Right renal pelvis (tissue), 4 donors: ENCODE measurements at regions not wholly inside any gene's neighbourhood (a gene's known extent, or its start where the extent isn't known, plus 50 kb on each side); places are given as distances from the start of the nearest gene placed in this dataset.
"Not testable (repeated sequence)": the region's sequence is repeated elsewhere in the genome, so short reads cannot be mapped to it uniquely, and the experiment has no call there.

Experiments
- DNase-seq, 4 donors: peaks; one replicate each; pipeline ENCODE4 v3.0.0-alpha.2; 2013; ENCODE audit warnings: low read depth in 4 of 4, low spot score in 3 of 4, missing footprints in 1 of 4

DNA sequence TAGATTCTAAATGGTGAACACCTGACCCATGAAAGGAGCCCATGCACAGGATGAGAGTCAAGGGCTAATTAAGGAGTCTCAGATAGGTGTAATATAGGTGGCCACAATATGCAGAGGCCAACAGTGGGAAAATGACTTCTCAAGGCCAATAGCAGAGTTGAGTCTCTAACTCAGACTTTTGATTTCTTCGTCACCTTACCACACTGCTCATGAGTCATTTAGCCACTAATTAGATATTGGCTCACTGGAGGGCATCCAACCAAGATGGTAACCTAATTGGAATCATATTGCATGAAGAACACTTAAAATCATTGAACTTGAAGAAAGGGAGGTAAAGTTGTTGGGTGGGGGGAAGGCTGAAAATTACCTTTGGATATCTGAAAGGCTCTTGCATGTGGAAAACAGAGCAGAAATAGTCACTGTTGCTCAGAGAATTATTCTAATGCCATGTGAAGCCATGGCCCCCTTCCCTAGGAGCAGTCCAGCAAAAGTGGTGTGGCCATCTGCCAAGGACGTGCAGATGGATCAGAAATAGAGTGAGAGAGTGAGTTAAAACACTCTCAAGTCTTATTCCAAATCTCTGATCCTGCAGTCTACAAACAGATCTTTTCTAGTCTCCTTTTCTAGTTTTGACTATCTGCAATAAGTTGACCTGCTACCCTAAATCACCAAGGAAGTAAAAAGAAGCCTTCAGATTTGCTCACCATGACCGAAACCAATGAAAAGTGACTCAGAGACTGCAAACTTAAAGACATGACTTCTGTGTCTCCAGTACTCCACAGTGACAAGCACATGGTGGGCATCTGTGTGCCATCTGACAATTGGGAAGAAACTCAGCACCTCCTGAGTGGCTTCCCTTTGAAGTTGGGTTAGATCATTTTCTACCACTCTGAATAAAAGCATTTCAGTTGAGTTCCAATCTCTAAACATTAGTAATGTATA lies 93.9 kb upstream of the C1QTNF7 start:
- DNase-seq: no peak

DNA sequence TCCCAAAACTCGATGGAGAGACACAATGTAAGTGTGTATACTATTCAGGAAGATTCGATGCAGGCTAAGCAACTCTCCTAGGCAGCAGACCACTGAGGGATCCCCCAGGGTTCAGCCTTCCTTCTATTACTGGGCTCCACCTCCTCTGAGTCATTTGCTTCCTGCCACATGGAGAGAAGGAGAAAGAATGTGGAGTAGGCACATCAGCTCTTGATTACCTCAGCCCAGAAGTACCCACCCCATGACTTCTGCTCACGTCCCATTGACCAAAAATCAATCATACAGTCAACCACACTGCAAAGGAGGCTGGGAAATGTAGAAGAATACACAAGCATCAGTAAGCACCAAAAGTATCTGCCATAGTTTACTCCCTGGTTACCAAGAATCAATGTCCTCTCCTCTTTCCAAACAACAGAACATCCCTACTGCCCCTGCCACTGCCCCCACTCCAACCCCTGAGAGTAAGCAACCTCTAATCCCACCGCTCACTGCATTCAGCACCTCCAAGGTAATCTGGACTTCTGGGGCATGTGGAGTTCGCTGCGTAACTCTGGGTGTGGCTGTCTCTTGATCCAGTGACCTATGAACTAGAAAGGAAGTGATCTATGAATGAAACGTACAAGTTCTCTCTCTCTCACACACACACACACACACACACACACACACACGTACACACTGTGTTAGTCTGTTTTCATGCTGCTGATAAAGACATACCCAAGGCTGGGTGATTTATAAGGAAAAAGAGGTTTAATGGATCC lies 91.2 kb upstream of the C1QTNF7 start:
- no peak for DNase-seq

- DNase-seq: not testable (repeated sequence)
Measured at GRCh38 chr4:15337168-15337657, 90.6 kb upstream of the C1QTNF7 start.

GRCh38 chr4:15339737-15340136 lies 88.1 kb upstream of the C1QTNF7 start:
- DNase-seq: no peak

DNA sequence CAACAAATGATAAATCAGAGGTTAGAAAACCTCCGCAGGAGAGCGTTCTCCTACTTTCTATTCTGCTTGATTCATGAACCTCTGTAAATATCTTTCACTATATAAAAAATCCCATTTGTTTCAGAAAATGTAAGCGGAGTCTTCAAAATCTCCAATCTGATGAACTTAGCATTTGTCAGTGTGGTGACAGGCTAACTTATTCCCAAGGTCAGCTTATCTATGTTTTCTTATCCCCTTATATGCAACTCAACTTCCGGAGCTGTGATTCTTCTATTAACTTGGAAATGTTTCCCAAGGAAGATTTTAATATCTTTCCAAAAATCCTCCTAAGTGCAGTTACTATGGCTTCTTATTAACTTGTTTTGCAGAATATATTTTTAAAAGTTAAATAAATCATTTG lies 87.5 kb upstream of the C1QTNF7 start:
- no peak for DNase-seq

- DNase-seq: no peak
Measured at GRCh38 chr4:15340902-15341732, 86.7 kb upstream of the C1QTNF7 start.

DNA sequence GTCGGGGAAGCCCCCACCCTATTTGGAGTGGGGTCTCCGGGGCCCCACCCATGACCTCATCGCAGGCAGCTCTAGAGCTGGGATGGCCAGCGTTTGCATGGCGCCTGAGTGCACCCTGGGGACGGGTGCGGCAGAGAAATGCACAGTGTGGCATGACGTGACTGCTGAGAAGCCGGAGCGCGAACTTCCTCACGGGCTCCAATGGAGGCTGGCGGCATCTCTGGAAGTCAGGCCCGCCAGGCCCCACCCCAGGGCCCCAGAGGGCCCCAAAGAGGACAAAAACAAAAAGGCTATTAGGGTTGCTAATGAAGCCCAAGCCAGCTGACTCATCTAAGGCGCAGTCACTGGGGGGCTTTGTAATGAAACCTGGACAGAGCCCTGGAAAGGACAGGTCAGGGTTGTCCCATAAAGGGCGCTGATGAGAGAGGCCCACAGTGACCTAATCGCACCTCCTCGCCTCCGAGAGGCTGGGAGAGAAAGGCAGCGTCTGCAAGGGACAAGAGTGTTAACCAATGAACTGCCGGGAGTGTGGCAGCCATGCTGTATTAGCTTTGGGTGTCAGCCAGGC lies 86.0 kb upstream of the C1QTNF7 start:
- no peak for DNase-seq

GRCh38 chr4:15343000-15343399 lies 84.8 kb upstream of the C1QTNF7 start:
- DNase-seq: no peak

DNA sequence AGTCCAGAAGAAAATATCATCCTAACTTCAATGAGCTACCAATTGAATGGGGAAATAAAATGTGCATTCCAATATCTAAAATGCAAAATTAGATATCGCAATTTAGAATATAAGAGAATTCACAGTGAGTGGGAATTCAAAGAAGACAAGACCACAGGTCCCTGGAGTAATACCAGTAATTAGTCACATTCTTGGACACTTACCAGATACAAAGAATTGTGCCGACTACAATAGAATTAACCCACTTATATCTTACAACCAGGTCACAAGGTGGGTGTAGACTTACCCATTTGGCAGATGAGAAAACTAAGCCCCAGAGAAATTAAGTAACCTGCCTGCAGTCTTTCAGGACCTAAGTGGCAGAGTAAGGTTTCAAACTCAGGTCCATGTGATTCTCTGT lies 84.3 kb upstream of the C1QTNF7 start:
- no peak for DNase-seq

DNA sequence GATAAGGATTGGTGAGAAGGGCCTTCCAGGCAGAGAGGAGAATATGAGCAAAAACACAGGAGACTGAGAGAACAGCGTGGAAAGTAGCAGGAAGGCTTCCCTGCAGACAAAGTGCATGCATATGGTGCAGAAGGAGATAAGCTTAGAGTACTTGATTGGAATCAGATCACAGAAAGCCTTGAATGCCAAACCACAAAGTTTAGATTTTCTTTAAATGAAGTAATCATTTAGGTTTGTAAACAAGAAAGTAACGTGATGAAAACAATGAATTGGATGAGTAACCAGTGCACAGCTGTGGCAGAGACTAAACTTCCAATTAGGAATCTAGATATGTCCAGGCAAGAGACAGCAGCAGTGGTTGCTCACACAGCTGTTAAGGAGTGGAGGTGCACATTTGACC lies 83.8 kb upstream of the C1QTNF7 start:
- DNase-seq: no peak

- DNase-seq: no peak
Measured at GRCh38 chr4:15345134-15345533, 82.7 kb upstream of the C1QTNF7 start.

GRCh38 chr4:15348236-15348635 lies 79.6 kb upstream of the C1QTNF7 start:
- DNase-seq: no peak

DNA sequence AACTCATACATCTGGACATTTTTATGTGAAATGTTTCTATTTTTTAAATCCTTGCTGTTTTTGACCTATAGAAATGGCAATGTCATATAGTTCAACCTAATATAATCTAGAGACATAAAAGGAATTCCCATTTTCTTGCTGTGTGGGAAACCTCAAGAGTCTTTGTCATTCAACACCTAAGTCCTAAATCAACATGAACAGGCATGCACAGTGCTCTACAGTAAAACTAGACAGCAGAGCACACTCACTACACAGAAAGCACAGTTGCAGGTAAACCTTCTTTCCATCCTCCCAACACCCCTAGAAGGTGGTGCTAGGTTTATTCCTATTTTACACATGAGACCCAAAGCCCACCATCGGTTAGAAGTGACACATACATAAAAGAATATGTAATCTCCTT lies 79.1 kb upstream of the C1QTNF7 start:
- DNase-seq: no peak

DNA sequence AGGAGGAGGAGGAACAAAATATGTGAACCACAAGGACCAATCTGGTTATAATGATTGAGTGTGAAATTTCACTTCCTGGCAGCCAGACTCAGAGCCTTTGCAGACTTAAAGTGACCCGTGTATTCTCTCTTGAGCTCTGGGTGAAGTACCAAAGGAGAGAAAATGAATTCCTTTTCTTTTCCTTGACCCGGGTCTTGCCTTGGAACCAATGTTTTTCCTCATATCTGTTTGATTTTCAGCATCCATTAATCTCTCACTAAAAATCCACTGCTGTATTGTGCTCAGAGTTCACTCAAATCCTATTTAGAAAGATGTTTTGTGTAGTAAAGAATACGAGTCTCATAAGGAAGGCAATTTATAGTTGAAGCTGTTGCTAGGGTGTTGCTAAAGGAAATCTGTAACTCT lies 78.3 kb upstream of the C1QTNF7 start:
- DNase-seq: no peak

DNA sequence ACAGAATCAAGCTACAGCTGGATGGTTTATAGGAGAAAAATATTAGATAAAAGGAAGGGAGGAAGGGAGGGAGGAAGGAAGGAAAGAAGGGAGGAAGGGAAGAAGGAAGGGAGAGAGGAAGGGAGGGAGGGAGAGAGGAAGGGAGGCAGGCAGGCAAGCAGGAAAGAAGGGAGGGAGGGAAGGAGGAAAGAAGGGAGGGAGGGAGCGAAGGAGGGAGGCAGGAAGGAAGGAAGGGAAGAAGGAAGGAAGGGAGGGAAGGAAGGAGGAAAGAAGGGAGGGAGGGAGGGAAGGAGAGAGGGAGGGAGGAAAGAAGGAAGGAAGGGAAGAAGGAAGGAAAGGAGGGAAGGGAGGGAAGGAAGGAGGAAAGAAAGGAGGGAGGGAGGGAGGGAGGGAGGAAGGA lies 77.9 kb upstream of the C1QTNF7 start:
- no peak for DNase-seq

- no peak for DNase-seq
Measured at GRCh38 chr4:15352524-15352923, 75.3 kb upstream of the C1QTNF7 start.

DNA sequence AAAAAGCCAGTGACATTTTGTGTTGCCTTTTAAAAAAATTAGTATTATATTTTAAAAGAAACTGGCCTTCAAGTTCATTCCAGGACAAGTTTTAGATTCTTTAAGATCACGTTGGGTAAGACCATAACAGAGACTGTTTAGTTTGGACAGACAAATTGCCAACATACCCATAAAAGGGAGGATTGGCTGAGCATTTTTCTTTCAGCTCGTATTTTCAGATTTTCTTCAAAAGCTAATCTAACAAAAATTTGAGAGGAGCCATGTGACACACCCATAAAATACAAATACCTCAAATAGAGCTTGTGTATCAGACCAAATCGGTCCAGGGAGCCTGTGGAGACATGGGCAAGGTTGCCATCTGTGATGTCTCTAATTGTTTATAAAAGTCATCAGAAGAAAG lies 74.6 kb upstream of the C1QTNF7 start:
- no peak for DNase-seq

- DNase-seq: no peak
Measured at GRCh38 chr4:15354371-15355297, 73.2 kb upstream of the C1QTNF7 start.

- no peak for DNase-seq
Measured at GRCh38 chr4:15361529-15361928, 66.3 kb upstream of the C1QTNF7 start.
